K562 (cell line): ENCODE measurements at regions not wholly inside any gene's neighbourhood (a gene's known extent, or its start where the extent isn't known, plus 50 kb on each side); places are given as distances from the start of the nearest gene placed in this dataset.

Experiments
- ASH1L ChIP-seq: fragments of 450-650 bp; IDR thresholded peaks from 2 replicates; pipeline ENCODE4 v1.6.1; 2018; ENCODE audit warnings: borderline replicate concordance, mild to moderate bottlenecking, low read depth; ENCODE audit not compliant: partially characterized antibody
- ESRRB ChIP-seq: fragments of 250-450 bp; sonication (Bioruptor Pico); IDR thresholded peaks from 2 replicates; pipeline ENCODE4 v1.5.0; 2020; ENCODE audit warnings: mild to moderate bottlenecking, moderate library complexity, borderline replicate concordance
- POLR3G ChIP-seq: IDR thresholded peaks from 2 replicates; pipeline ENCODE4 v1.6.1; 2011; ENCODE audit not compliant: insufficient read length, insufficient replicate concordance; ENCODE audit errors: extremely low read depth
- ZFP1 ChIP-seq: fragments of 450-650 bp; formaldehyde crosslinking; IDR thresholded peaks from 2 replicates; pipeline ENCODE4 v1.4.0; 2020; ENCODE audit warnings: mild to moderate bottlenecking, mixed read lengths
- TF ChIP-seq, protein P1 (sequence below), 3 experiments: fragments of 200-800 bp in 1 of 3; fragments of 250-450 bp in 1 of 3; fragments of 450-650 bp in 1 of 3; sonication (Bioruptor Pico) in 1 of 3; sonication (Bioruptor generic) in 1 of 3; formaldehyde crosslinking in 1 of 3; IDR thresholded peaks; 2 replicates each; pipeline versions ENCODE4 v1.6.1 to v1.8.0; 2016 to 2022; ENCODE audit warnings: mild to moderate bottlenecking in 2 of 3, missing genetic modification characterization in 2 of 3, missing compliant biosample characterization in 1 of 3, moderate library complexity in 1 of 3
- TF ChIP-seq, protein P2 (sequence below): fragments of 450-650 bp; IDR thresholded peaks from 2 replicates; pipeline ENCODE4 v1.7.1; 2018; ENCODE audit warnings: mild to moderate bottlenecking, low read depth; ENCODE audit not compliant: partially characterized antibody
- TF ChIP-seq, protein P3 (sequence below): IDR thresholded peaks from 2 replicates; pipeline ENCODE4 v1.6.1; 2011; ENCODE audit not compliant: insufficient read length; ENCODE audit errors: extremely low read depth

DNA sequence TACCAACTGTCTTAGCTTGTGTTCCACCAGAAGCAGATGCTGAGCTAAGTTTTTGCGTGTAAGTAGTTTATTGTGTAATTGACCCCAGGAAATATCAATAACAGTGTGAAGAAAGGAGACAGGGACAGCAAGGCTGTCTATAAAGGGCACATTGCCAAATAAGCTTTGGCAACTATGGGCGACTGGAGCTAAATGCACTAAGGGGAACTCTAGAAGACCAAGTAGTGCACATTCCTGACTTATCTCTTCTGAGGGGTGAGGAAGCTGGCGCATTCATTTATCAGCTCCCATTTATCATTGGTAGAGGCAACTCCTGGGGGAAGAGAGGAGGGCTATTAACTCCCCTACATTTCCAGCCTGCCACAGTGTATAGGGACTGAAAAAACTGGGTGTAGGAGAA is 135.0 kb downstream of the DLEU7 start (continued):
- TF ChIP-seq, protein P1, sequence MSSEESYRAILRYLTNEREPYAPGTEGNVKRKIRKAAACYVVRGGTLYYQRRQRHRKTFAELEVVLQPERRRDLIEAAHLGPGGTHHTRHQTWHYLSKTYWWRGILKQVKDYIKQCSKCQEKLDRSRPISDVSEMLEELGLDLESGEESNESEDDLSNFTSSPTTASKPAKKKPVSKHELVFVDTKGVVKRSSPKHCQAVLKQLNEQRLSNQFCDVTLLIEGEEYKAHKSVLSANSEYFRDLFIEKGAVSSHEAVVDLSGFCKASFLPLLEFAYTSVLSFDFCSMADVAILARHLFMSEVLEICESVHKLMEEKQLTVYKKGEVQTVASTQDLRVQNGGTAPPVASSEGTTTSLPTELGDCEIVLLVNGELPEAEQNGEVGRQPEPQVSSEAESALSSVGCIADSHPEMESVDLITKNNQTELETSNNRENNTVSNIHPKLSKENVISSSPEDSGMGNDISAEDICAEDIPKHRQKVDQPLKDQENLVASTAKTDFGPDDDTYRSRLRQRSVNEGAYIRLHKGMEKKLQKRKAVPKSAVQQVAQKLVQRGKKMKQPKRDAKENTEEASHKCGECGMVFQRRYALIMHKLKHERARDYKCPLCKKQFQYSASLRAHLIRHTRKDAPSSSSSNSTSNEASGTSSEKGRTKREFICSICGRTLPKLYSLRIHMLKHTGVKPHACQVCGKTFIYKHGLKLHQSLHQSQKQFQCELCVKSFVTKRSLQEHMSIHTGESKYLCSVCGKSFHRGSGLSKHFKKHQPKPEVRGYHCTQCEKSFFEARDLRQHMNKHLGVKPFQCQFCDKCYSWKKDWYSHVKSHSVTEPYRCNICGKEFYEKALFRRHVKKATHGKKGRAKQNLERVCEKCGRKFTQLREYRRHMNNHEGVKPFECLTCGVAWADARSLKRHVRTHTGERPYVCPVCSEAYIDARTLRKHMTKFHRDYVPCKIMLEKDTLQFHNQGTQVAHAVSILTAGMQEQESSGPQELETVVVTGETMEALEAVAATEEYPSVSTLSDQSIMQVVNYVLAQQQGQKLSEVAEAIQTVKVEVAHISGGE (CRISPR knock-in tag; IDR thresholded peaks at IDR 0.05) = no peak
- TF ChIP-seq, protein P2, sequence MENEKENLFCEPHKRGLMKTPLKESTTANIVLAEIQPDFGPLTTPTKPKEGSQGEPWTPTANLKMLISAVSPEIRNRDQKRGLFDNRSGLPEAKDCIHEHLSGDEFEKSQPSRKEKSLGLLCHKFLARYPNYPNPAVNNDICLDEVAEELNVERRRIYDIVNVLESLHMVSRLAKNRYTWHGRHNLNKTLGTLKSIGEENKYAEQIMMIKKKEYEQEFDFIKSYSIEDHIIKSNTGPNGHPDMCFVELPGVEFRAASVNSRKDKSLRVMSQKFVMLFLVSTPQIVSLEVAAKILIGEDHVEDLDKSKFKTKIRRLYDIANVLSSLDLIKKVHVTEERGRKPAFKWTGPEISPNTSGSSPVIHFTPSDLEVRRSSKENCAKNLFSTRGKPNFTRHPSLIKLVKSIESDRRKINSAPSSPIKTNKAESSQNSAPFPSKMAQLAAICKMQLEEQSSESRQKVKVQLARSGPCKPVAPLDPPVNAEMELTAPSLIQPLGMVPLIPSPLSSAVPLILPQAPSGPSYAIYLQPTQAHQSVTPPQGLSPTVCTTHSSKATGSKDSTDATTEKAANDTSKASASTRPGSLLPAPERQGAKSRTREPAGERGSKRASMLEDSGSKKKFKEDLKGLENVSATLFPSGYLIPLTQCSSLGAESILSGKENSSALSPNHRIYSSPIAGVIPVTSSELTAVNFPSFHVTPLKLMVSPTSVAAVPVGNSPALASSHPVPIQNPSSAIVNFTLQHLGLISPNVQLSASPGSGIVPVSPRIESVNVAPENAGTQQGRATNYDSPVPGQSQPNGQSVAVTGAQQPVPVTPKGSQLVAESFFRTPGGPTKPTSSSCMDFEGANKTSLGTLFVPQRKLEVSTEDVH = no peak
- TF ChIP-seq, protein P3, sequence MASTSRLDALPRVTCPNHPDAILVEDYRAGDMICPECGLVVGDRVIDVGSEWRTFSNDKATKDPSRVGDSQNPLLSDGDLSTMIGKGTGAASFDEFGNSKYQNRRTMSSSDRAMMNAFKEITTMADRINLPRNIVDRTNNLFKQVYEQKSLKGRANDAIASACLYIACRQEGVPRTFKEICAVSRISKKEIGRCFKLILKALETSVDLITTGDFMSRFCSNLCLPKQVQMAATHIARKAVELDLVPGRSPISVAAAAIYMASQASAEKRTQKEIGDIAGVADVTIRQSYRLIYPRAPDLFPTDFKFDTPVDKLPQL = no peak
- TF ChIP-seq ESRRB (CRISPR knock-in tag) (no peak), ZFP1 (no peak), POLR3G (no peak), ASH1L (no peak)
